SK-N-SH (cell line): ENCODE measurements at regions not wholly inside any gene's neighbourhood (a gene's known extent, or its start where the extent isn't known, plus 50 kb on each side); places are given as distances from the start of the nearest gene placed in this dataset.

Source experiments
- CTCF ChIA-PET: fragments of 300-600, 350-600 bp; formaldehyde crosslinking; extraction: SDS; loops from one replicate; lab custom pipeline; 2021; lab: Yijun Ruan, JAX
- POLR2A ChIA-PET: fragments of 350-600 bp; sonication (Branson Sonifier 250); formaldehyde crosslinking; extraction: SDS; loops from one replicate; lab custom pipeline; 2020; ENCODE audit warnings: antibody characterized with exemption, inconsistent platforms; lab: Yijun Ruan, JAX
- DNase-seq: peaks from one replicate; pipeline ENCODE4 v3.0.0; 2012
- H2AFZ ChIP-seq: fragments of 200-600 bp; sonication (generic); 2 replicates; pipeline ENCODE4 v1.8.1; 2016; ENCODE audit warnings: antibody characterized with exemption, mild to moderate bottlenecking, low read depth
- H3F3A ChIP-seq: fragments of 200-600 bp; sonication (generic); replicated peaks from 2 replicates; pipeline ENCODE3; 2016; ENCODE audit warnings: antibody characterized with exemption, mild to moderate bottlenecking; ENCODE audit not compliant: insufficient read depth
- H3K27ac ChIP-seq, 2 experiments: fragments of 200-500 bp in 1 of 2; fragments of 200-600 bp in 1 of 2; sonication (Bioruptor generic) in 1 of 2; sonication (generic), shearing (Covaris generic) in 1 of 2; 2 replicates each; pipeline versions ENCODE4 v1.5.1 to v1.6.1; 2014 to 2016; ENCODE audit warnings: low read depth in 2 of 2, inconsistent platforms in 1 of 2, low read length in 1 of 2, mild to moderate bottlenecking in 1 of 2, mixed read lengths in 1 of 2
- H3K27me3 ChIP-seq: fragments of 200-600 bp; sonication (generic), shearing (Covaris generic); 2 replicates; pipeline ENCODE4 v1.6.1; 2016; ENCODE audit warnings: mixed run types; ENCODE audit not compliant: insufficient read depth
- H3K36me3 ChIP-seq, 2 experiments: fragments of 200-500 bp in 1 of 2; fragments of 200-600 bp in 1 of 2; sonication (Bioruptor generic) in 1 of 2; sonication (generic) in 1 of 2; replicated peaks in 1 of 2; 2 replicates each; pipeline versions ENCODE3 to v1.5.1; 2014 to 2016; ENCODE audit warnings: low read length in 1 of 2, mild to moderate bottlenecking in 1 of 2; ENCODE audit not compliant: insufficient read depth in 2 of 2, control insufficient read depth in 1 of 2
- H3K4me1 ChIP-seq, 2 experiments: fragments of 200-500 bp in 1 of 2; fragments of 200-600 bp in 1 of 2; sonication (Bioruptor generic) in 1 of 2; sonication (generic), shearing (Covaris generic) in 1 of 2; 2 replicates each; pipeline versions ENCODE4 v1.5.1 to v1.6.1; 2014 to 2016; ENCODE audit warnings: low read depth in 1 of 2, low read length in 1 of 2, mixed run types in 1 of 2; ENCODE audit not compliant: insufficient read depth in 2 of 2, control insufficient read depth in 1 of 2
- H3K4me2 ChIP-seq: fragments of 200-600 bp; sonication (generic), shearing (Covaris generic); 2 replicates; pipeline ENCODE4 v1.6.1; 2017; ENCODE audit warnings: mixed run types
- H3K4me3 ChIP-seq, 2 experiments: fragments of 200-500 bp in 1 of 2; fragments of 200-600 bp in 1 of 2; sonication (Bioruptor generic) in 1 of 2; sonication (generic), shearing (Covaris generic) in 1 of 2; 2 replicates each; pipeline versions ENCODE4 v1.5.1 to v1.8.1; 2014 to 2016; ENCODE audit warnings: low read depth in 2 of 2, inconsistent platforms in 1 of 2, low read length in 1 of 2, mild to moderate bottlenecking in 1 of 2, mixed read lengths in 1 of 2, moderate library complexity in 1 of 2
- H3K79me2 ChIP-seq: fragments of 200-600 bp; sonication (generic); 2 replicates; pipeline ENCODE4 v1.8.1; 2017; ENCODE audit warnings: mild to moderate bottlenecking; ENCODE audit not compliant: insufficient read depth
- H3K9ac ChIP-seq: fragments of 200-600 bp; sonication (generic); 2 replicates; pipeline ENCODE4 v1.6.1; 2017; ENCODE audit warnings: mixed run types
- H3K9me2 ChIP-seq: fragments of 200-600 bp; sonication (generic); 2 replicates; pipeline ENCODE4 v1.6.1; 2017; ENCODE audit warnings: mixed run types
- H3K9me3 ChIP-seq: fragments of 200-600 bp; sonication (generic); 2 replicates; pipeline ENCODE4 v1.6.1; 2017; ENCODE audit warnings: mixed run types, mild to moderate bottlenecking, moderate library complexity
- H4K20me1 ChIP-seq: fragments of 200-600 bp; sonication (generic); 2 replicates; pipeline ENCODE4 v1.6.1; 2017; ENCODE audit warnings: mild to moderate bottlenecking, mixed run types; ENCODE audit not compliant: insufficient read depth
- CHD2 ChIP-seq: fragments of 150-350 bp; IDR thresholded peaks from 2 replicates; pipeline ENCODE4 v1.6.1; 2018; ENCODE audit warnings: low read length; ENCODE audit not compliant: partially characterized antibody
- EP300 ChIP-seq, 2 experiments: IDR thresholded peaks; 2 replicates each; pipeline versions ENCODE4 v1.4.0 to v1.6.1; 2012; ENCODE audit warnings: borderline replicate concordance in 1 of 2, low read depth in 1 of 2, low read length in 1 of 2
- EZH2phosphoT487 ChIP-seq: fragments of 200-600 bp; sonication (generic); IDR thresholded peaks from 2 replicates; pipeline ENCODE4 v1.6.1; 2017; ENCODE audit warnings: low read depth, mixed run types, mild to moderate bottlenecking, antibody characterized with exemption, moderate library complexity, borderline replicate concordance
- FOXM1 ChIP-seq: IDR thresholded peaks from 2 replicates; pipeline ENCODE4 v1.4.0; 2012; ENCODE audit warnings: low read depth, mild to moderate bottlenecking
- GATA2 ChIP-seq: sonication (generic); formaldehyde crosslinking; IDR thresholded peaks from 2 replicates; pipeline ENCODE4 v1.5.0; 2020; ENCODE audit warnings: mild to moderate bottlenecking, missing genetic modification reagents
- JUND ChIP-seq: IDR thresholded peaks from 2 replicates; pipeline ENCODE4 v1.4.0; 2012
- NFIC ChIP-seq: IDR thresholded peaks from 2 replicates; pipeline ENCODE4 v1.4.0; 2012; ENCODE audit warnings: borderline replicate concordance
- NRF1 ChIP-seq: IDR thresholded peaks from 2 replicates; pipeline ENCODE4 v1.6.1; 2012; ENCODE audit warnings: low read depth, mild to moderate bottlenecking, low read length
- RAD21 ChIP-seq: IDR thresholded peaks from 2 replicates; pipeline ENCODE4 v1.6.1; 2012; ENCODE audit warnings: mild to moderate bottlenecking, low read length
- RFX5 ChIP-seq: IDR thresholded peaks from 2 replicates; pipeline ENCODE4 v1.6.1; 2012; ENCODE audit warnings: mild to moderate bottlenecking, improper control_type of control experiment, low read length
- SIN3A ChIP-seq: IDR thresholded peaks from 2 replicates; pipeline ENCODE4 v1.6.1; 2012; ENCODE audit warnings: low read depth, mild to moderate bottlenecking, low read length, moderate library complexity, borderline replicate concordance
- SMC3 ChIP-seq: IDR thresholded peaks from 2 replicates; pipeline ENCODE4 v1.6.1; 2012; ENCODE audit warnings: low read depth, low read length, improper control_type of control experiment
- TEAD4 ChIP-seq: IDR thresholded peaks from 2 replicates; pipeline ENCODE4 v1.4.0; 2012; ENCODE audit warnings: mild to moderate bottlenecking, borderline replicate concordance; ENCODE audit not compliant: insufficient read depth
- YY1 ChIP-seq: IDR thresholded peaks from 2 replicates; pipeline ENCODE4 v1.4.0; 2012; ENCODE audit warnings: low read depth, mild to moderate bottlenecking
- WGBS: methylation state at CpG from one replicate; pipeline ENCODE4 v1.1.6; 2017; ENCODE audit warnings: low lambda C conversion rate; 5-methylcytosine and 5-hydroxymethylcytosine counted together
- TF ChIP-seq, protein P1 (sequence below): fragments of 150-350 bp; IDR thresholded peaks from 2 replicates; pipeline ENCODE4 v1.6.1; 2017; ENCODE audit warnings: antibody characterized with exemption, low read length, low read depth, borderline replicate concordance
- TF ChIP-seq, protein P2 (sequence below): IDR thresholded peaks from 2 replicates; pipeline ENCODE4 v1.6.1; 2012; ENCODE audit warnings: mild to moderate bottlenecking, low read depth, low read length, moderate library complexity

DNA sequence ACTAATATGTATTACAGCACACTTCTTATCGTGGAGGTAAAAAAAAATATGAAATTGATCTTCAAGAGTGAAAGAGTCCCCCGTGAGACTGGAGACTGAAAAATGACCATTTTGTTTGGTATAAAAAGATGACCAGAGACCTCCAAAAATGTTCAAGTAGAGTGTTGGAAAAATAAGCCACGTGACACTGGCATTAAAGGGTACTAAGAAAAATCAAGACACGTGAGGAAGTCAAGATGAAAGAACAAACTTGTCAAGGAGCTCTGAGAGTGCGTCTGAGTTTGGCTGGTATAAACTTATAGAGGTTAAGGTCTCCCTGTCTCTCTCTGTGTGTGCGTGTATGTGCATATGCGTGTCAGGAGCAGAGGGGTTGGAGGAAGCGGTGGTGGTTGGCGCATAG is 362.7 kb upstream of the COBL start:
- no peak overlapping the region for H2AFZ ChIP-seq
- ChIA-PET POLR2A (no interaction called here), CTCF (interaction anchor here (0.9 to 1.1 kb wide), 2 partner anchors 13 to 249 kb away, joined by 3 to 4 read pairs; no protein-coding TSS in a partner anchor)
- no peak overlapping the region for H3K4me2 ChIP-seq
- H4K20me1 ChIP-seq: no peaks in the 10 kb centered on the region
- H3K79me2 ChIP-seq: no peaks in the 10 kb centered on the region
- H3K4me1 ChIP-seq: no peaks in the 10 kb centered on the region
- TF ChIP-seq CHD2: no peak
- no peak for TF ChIP-seq YY1
- TF ChIP-seq, protein P1, sequence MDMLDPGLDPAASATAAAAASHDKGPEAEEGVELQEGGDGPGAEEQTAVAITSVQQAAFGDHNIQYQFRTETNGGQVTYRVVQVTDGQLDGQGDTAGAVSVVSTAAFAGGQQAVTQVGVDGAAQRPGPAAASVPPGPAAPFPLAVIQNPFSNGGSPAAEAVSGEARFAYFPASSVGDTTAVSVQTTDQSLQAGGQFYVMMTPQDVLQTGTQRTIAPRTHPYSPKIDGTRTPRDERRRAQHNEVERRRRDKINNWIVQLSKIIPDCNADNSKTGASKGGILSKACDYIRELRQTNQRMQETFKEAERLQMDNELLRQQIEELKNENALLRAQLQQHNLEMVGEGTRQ: no peak
- no peak for TF ChIP-seq TEAD4
- no peak for TF ChIP-seq EZH2phosphoT487
- no peak for TF ChIP-seq RFX5
- TF ChIP-seq JUND: no peak
- TF ChIP-seq NFIC: no peak
- no peak for TF ChIP-seq SMC3
- TF ChIP-seq NRF1: no peak
- no peak for TF ChIP-seq EP300 (IDR thresholded peaks at IDR 0.05; ENCODE audit: borderline replicate concordance in 1 of 2, low read depth in 1 of 2, low read length in 1 of 2)
- no peak for TF ChIP-seq FOXM1
- TF ChIP-seq, all 33 proteins: peak for 0
- Histone ChIP-seq H3K9me3 (peaks cover 4% of the 10 kb centered on the region; the same call in 1 of the 2 replicates), H3K27me3 (no peaks in the 10 kb centered on the region), H3K27ac (no peak overlapping the region), H3K9ac (no peak overlapping the region), H3F3A (no peaks in the 10 kb centered on the region), H3K4me3 (no peak overlapping the region), H3K9me2 (no peaks in the 10 kb centered on the region), H3K36me3 (no peaks in the 10 kb centered on the region)
- WGBS: 43% methylated on average over 9 of the region's 9 CpGs
- no peak for DNase-seq

DNA sequence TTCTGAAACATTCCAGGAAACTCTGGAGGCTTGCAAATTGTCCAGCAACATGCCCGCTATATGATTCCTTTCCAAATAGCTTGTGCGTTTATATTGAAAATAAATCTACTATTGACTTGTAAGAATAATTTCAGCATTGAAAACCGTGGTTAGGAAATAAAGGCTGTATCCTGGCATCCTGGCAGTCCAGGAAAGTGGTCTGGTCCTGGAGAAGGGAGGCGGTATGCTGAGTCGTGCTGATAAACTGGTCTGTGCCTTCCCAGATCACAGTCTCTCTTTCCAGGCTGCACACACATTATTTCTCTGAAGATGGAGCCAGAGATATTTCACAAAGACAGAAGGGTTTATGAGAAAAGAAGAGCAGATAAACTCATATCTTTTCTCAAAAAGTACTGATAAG is 350.1 kb upstream of the COBL start:
- Histone ChIP-seq H3K27me3 (no peaks in the 10 kb centered on the region), H4K20me1 (no peaks in the 10 kb centered on the region), H3K9me3 (peaks cover 10% of the 10 kb centered on the region), H3K4me2 (no peak overlapping the region), H3K27ac (no peak overlapping the region), H3K79me2 (no peaks in the 10 kb centered on the region), H3K9me2 (no peaks in the 10 kb centered on the region; the same call in 1 of the 2 replicates), H3F3A (no peaks in the 10 kb centered on the region), H3K4me3 (no peak overlapping the region), H3K36me3 (no peaks in the 10 kb centered on the region), H2AFZ (no peak overlapping the region), H3K4me1 (peaks cover 0 to 2% of the 10 kb centered on the region in 2 experiments; a peak in 1 of 4 replicates), H3K9ac (no peak overlapping the region)
- ChIA-PET POLR2A (no interaction called here), CTCF (interaction anchor here (1.0 to 1.3 kb wide), 2 partner anchors 13 to 27 kb away, joined by 3 to 4 read pairs; no protein-coding TSS in a partner anchor)
- no peak for TF ChIP-seq SIN3A
- TF ChIP-seq YY1: no peak
- TF ChIP-seq, protein P2, sequence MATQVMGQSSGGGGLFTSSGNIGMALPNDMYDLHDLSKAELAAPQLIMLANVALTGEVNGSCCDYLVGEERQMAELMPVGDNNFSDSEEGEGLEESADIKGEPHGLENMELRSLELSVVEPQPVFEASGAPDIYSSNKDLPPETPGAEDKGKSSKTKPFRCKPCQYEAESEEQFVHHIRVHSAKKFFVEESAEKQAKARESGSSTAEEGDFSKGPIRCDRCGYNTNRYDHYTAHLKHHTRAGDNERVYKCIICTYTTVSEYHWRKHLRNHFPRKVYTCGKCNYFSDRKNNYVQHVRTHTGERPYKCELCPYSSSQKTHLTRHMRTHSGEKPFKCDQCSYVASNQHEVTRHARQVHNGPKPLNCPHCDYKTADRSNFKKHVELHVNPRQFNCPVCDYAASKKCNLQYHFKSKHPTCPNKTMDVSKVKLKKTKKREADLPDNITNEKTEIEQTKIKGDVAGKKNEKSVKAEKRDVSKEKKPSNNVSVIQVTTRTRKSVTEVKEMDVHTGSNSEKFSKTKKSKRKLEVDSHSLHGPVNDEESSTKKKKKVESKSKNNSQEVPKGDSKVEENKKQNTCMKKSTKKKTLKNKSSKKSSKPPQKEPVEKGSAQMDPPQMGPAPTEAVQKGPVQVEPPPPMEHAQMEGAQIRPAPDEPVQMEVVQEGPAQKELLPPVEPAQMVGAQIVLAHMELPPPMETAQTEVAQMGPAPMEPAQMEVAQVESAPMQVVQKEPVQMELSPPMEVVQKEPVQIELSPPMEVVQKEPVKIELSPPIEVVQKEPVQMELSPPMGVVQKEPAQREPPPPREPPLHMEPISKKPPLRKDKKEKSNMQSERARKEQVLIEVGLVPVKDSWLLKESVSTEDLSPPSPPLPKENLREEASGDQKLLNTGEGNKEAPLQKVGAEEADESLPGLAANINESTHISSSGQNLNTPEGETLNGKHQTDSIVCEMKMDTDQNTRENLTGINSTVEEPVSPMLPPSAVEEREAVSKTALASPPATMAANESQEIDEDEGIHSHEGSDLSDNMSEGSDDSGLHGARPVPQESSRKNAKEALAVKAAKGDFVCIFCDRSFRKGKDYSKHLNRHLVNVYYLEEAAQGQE: no peak
- peak; percentile 49 for TF ChIP-seq RAD21
- TF ChIP-seq GATA2 (CRISPR knock-in tag): peak; percentile 69
- no peak for TF ChIP-seq FOXM1
- 22% methylated on average over 5 of the region's 5 CpGs for WGBS
- DNase-seq: peak; percentile 53
